ENCODE measurements at regions not wholly inside any gene's neighbourhood (a gene's known extent, or its start where the extent isn't known, plus 50 kb on each side); places are given as distances from the start of the nearest gene placed in this dataset.

- TF ChIP-seq RAD21 (IDR thresholded peaks at IDR 0.05; ENCODE audit: low read length) (no peak), NFE2L2 (IDR thresholded peaks at IDR 0.05; ENCODE audit: low read depth, low read length) (no peak), POLR2A (IDR thresholded peaks at IDR 0.05; ENCODE audit: low read depth, low read length) (no peak)
Measured at GRCh38 chrX:15988661-15989603, 134.3 kb upstream of the AP1S2 start (continued).

- no CpG with 5 or more reads among the region's 2 CpGs for WGBS, 2 experiments (ENCODE audit: extremely low coverage in 2 of 2, insufficient read length in 1 of 2)
- no peak overlapping the region for H3K18ac ChIP-seq (ENCODE audit: low read depth, low read length)
- H3K4ac ChIP-seq (ENCODE audit: low read depth, low read length): no peak overlapping the region
- no peaks in the 10 kb centered on the region for H3K9me3 ChIP-seq (ENCODE audit: control insufficient read depth, insufficient read depth, low read length)
- intact Hi-C loops (cut with micrococcal nuclease): no loop called here
- H3K36me3 ChIP-seq (ENCODE audit: control insufficient read depth, insufficient read depth, low read length): no peaks in the 10 kb centered on the region
- H4K5ac ChIP-seq (ENCODE audit: low read depth, low read length): no peak overlapping the region
- no peak for DNase-seq
- BruUV-seq (replicated peaks): no TSS peak
- H3K9ac ChIP-seq (ENCODE audit: low read depth, low read length): no peak overlapping the region
- no peak overlapping the region for H2BK20ac ChIP-seq (ENCODE audit: low read depth, low read length)
- ChIA-PET CTCF (no interaction called here), POLR2A (ENCODE audit: unreplicated experiment) (no interaction called here)
- H2BK15ac ChIP-seq (ENCODE audit: low read depth, low read length): no peak overlapping the region
- no peak overlapping the region for H2AK9ac ChIP-seq (replicated peaks; ENCODE audit: low read depth, low read length, poor library complexity)
- dilution Hi-C loops (cut with HindIII; ENCODE audit: low sequenced_read_pairs, unreplicated experiment): no loop called here
- 0 out of 2 replicates have a peak, but pooled peaks cover 3% of the 10 kb centered on the region for H3K9me1 ChIP-seq (ENCODE audit: insufficient read depth, low read length)
- no peak overlapping the region for H4K8ac ChIP-seq (ENCODE audit: low read depth in 2 of 2, low read length in 2 of 2)
- TF ChIP-seq MAZ (IDR thresholded peaks at IDR 0.05; ENCODE audit: borderline replicate concordance, low read depth, low read length) (no peak), CTCF (conservative IDR thresholded peaks at IDR 0.05; ENCODE audit: low read depth, low read length) (no peak), RCOR1 (IDR thresholded peaks at IDR 0.05; ENCODE audit: insufficient replicate concordance, low read length) (no peak), MAFK (IDR thresholded peaks at IDR 0.05; ENCODE audit: low read depth, low read length) (no peak), FOS (IDR thresholded peaks at IDR 0.05; ENCODE audit: low read depth, low read length) (no peak), POLR2A (IDR thresholded peaks at IDR 0.05; ENCODE audit: low read depth, low read length) (no peak), CHD1 (IDR thresholded peaks at IDR 0.05; ENCODE audit: low read depth, low read length) (no peak), BHLHE40 (IDR thresholded peaks at IDR 0.05; ENCODE audit: low read depth, low read length) (no peak), MXI1 (IDR thresholded peaks at IDR 0.05; ENCODE audit: borderline replicate concordance, low read depth, low read length) (no peak)
- H3K27me3 ChIP-seq (ENCODE audit: control insufficient read depth, insufficient read depth, low read length): no peaks in the 10 kb centered on the region
- H3K4me1 ChIP-seq (ENCODE audit: control insufficient read depth, insufficient read depth, low read length): no peaks in the 10 kb centered on the region
- no peak for ATAC-seq (ENCODE audit: low read depth)
- no peak overlapping the region for H3K27ac ChIP-seq (ENCODE audit: insufficient read depth, low read length)
- no peak overlapping the region for H3K4me2 ChIP-seq (ENCODE audit: low read depth, low read length)
- in situ Hi-C loops (cut with MboI; ENCODE audit: low sequenced_read_pairs): no loop called here
- no peak overlapping the region for H2BK120ac ChIP-seq (ENCODE audit: low read depth, low read length)
- H3K56ac ChIP-seq (ENCODE audit: extremely low read depth, insufficient read depth, low read length): no peak overlapping the region
- no peak overlapping the region for H4K91ac ChIP-seq (ENCODE audit: insufficient read depth, low read depth, low read length)
- H3K23ac ChIP-seq (ENCODE audit: low read depth, low read length): no peak overlapping the region
- no peak overlapping the region for H3K4me3 ChIP-seq (ENCODE audit: insufficient read depth, low read depth, low read length)
- no peak overlapping the region for H2BK5ac ChIP-seq (ENCODE audit: low read depth, low read length, poor library complexity, severe bottlenecking)
- no peak overlapping the region for H3K14ac ChIP-seq (replicated peaks; ENCODE audit: low read depth, low read length)
- no peaks in the 10 kb centered on the region for H4K20me1 ChIP-seq (ENCODE audit: insufficient read depth, low read length)
- no peaks in the 10 kb centered on the region for H3K79me1 ChIP-seq (ENCODE audit: low read depth in 1 of 2, low read length in 2 of 2)
- H2AK5ac ChIP-seq (ENCODE audit: low read depth, low read length): no peak overlapping the region
- no peak overlapping the region for H2AFZ ChIP-seq (replicated peaks; ENCODE audit: low read length, poor library complexity)
Measured at GRCh38 chrX:15985937-15986336, 131.3 kb upstream of the AP1S2 start.
